ENCODE measurements at regions not wholly inside any gene's neighbourhood (a gene's known extent, or its start where the extent isn't known, plus 50 kb on each side); places are given as distances from the start of the nearest gene placed in this dataset.

GRCh38 chr5:57687596-57687995 is 205.0 kb upstream of the ACTBL2 start:
- no peaks in the 10 kb centered on the region for H3K23me2 ChIP-seq (ENCODE audit: low read depth, low read length)
- ChIA-PET POLR2A (ENCODE audit: partially characterized antibody) (no interaction called here), CTCF (ENCODE audit: partially characterized antibody) (interaction anchor here (0.9 kb wide), 1 partner anchor 20 kb away, joined by 3 read pairs; no protein-coding TSS in a partner anchor)
- H2BK12ac ChIP-seq (ENCODE audit: low read depth, low read length): no peak overlapping the region
- no peak overlapping the region for H2BK15ac ChIP-seq (ENCODE audit: low read length)
- H3K4me2 ChIP-seq (ENCODE audit: insufficient read depth in 1 of 2, low read depth in 2 of 2, low read length in 2 of 2): no peak overlapping the region
- H3K18ac ChIP-seq (ENCODE audit: extremely low read depth, low read length): no peak overlapping the region
- no peak overlapping the region for H3K56ac ChIP-seq (replicated peaks; ENCODE audit: insufficient read length, low read depth, low read length)
- FAIRE-seq (no peak), DNase-seq (ENCODE audit: low read depth in 1 of 2, low spot score in 2 of 2) (no peak)
- H2BK120ac ChIP-seq (replicated peaks; ENCODE audit: low read depth, low read length): no peak overlapping the region
- no peak overlapping the region for H2BK20ac ChIP-seq (ENCODE audit: low read length)
- H4K8ac ChIP-seq (ENCODE audit: extremely low read depth, insufficient read depth, low read length): no peak overlapping the region
- no peak overlapping the region for H2AFZ ChIP-seq (ENCODE audit: low read length)
- no peak overlapping the region for H4K91ac ChIP-seq (replicated peaks; ENCODE audit: insufficient read length, low read length)
- H3K4ac ChIP-seq (replicated peaks; ENCODE audit: insufficient read length, low read depth, low read length): no peak overlapping the region
- no peak overlapping the region for H4K5ac ChIP-seq (ENCODE audit: insufficient read length, low read depth, low read length)
- H3K36me3 ChIP-seq (ENCODE audit: control insufficient read depth in 2 of 4, insufficient read depth in 4 of 4, low read length in 3 of 4): no peaks in the 10 kb centered on the region
- 0 out of 7 replicates have a peak, but pooled peaks cover 0 to 3% (median 1%) of the 10 kb centered on the region in 4 experiments for H3K4me1 ChIP-seq (replicated peaks in 1 of 4; ENCODE audit: control insufficient read depth in 3 of 4, insufficient read depth in 4 of 4, low read length in 3 of 4)
- H4K20me1 ChIP-seq (replicated peaks in 1 of 2; ENCODE audit: control insufficient read depth in 1 of 2, insufficient read depth in 2 of 2, low read length in 2 of 2): no peaks in the 10 kb centered on the region
- no peaks in the 10 kb centered on the region for H3K79me2 ChIP-seq (ENCODE audit: control insufficient read depth in 1 of 2, insufficient read depth in 2 of 2, low read length in 2 of 2)
- no peak overlapping the region for H3K9ac ChIP-seq (replicated peaks in 1 of 4; ENCODE audit: extremely low read depth in 1 of 4, low read depth in 3 of 4, low read length in 3 of 4)
- no peak overlapping the region for H3K14ac ChIP-seq (ENCODE audit: insufficient read length)
- H3K23ac ChIP-seq (ENCODE audit: insufficient read length): no peak overlapping the region
- no peaks in the 10 kb centered on the region for H3K9me3 ChIP-seq (ENCODE audit: insufficient read depth in 2 of 2, low read depth in 1 of 2, low read length in 1 of 2)
- no peak overlapping the region for H3K4me3 ChIP-seq (ENCODE audit: extremely low read depth in 1 of 4, insufficient read depth in 2 of 4, low read depth in 3 of 4, low read length in 4 of 4)
- H3K27ac ChIP-seq (ENCODE audit: low read depth, low read length): no peak overlapping the region
- WGBS, 2 experiments (ENCODE audit: extremely low coverage in 1 of 2, insufficient coverage in 1 of 2, insufficient read length in 1 of 2, insufficient replicate concordance in 2 of 2, low coverage in 1 of 2, low lambda C conversion rate in 2 of 2, missing lambda C conversion rate in 1 of 2): 98% methylated on average over 3 of the region's 3 CpGs; no CpG with 5 or more reads in 1 of the 2 experiments
- H2BK5ac ChIP-seq (ENCODE audit: low read depth, low read length): no peak overlapping the region
- H2AK5ac ChIP-seq (ENCODE audit: low read depth, low read length): no peak overlapping the region
- no peaks in the 10 kb centered on the region for H3K27me3 ChIP-seq (replicated peaks in 1 of 4; ENCODE audit: control insufficient read depth in 3 of 4, extremely low read depth in 1 of 4, insufficient read depth in 3 of 4, low read length in 3 of 4)
- no peaks in the 10 kb centered on the region for H3K79me1 ChIP-seq (ENCODE audit: low read depth, low read length)
- no peak for TF ChIP-seq JUN (IDR thresholded peaks at IDR 0.05; ENCODE audit: low read depth, low read length)
- no peak for TF ChIP-seq JUND (IDR thresholded peaks at IDR 0.05; ENCODE audit: low read length)
- no peak for TF ChIP-seq TAF7 (optimal IDR thresholded peaks at IDR 0.05; ENCODE audit: borderline replicate concordance, low read depth, low read length)
- TF ChIP-seq SIRT6 (IDR thresholded peaks at IDR 0.05; ENCODE audit: low read length): no peak

Measured in H1 (cell line).